Smooth muscle cell (in vitro differentiated cells): ENCODE measurements at regions not wholly inside any gene's neighbourhood (a gene's known extent, or its start where the extent isn't known, plus 50 kb on each side); places are given as distances from the start of the nearest gene placed in this dataset.

ENCODE experiments used
- DNase-seq: peaks from one replicate; lab custom pipeline; 2025; ENCODE audit not compliant: unreplicated experiment; lab: John Stamatoyannopoulos, UW
- H2AFZ ChIP-seq: fragments of 200-600 bp; sonication (generic); 2 replicates; pipeline ENCODE4 v1.6.0; 2016; ENCODE audit warnings: antibody characterized with exemption, low read depth, mild to moderate bottlenecking
- H3F3A ChIP-seq: fragments of 200-600 bp; sonication (generic); 2 replicates; pipeline ENCODE4 v1.6.0; 2017; ENCODE audit warnings: antibody characterized with exemption, low read depth
- H3K27ac ChIP-seq: fragments of 200-600 bp; sonication (generic); 2 replicates; pipeline ENCODE4 v1.5.1; 2016; ENCODE audit warnings: low read depth, mild to moderate bottlenecking
- H3K27me3 ChIP-seq: fragments of 200-600 bp; sonication (generic); 2 replicates; pipeline ENCODE4 v1.6.1; 2016; ENCODE audit warnings: low read depth, mild to moderate bottlenecking
- H3K36me3 ChIP-seq: fragments of 200-600 bp; sonication (generic); 2 replicates; pipeline ENCODE4 v1.5.1; 2016; ENCODE audit warnings: low read depth
- H3K4me1 ChIP-seq: fragments of 200-600 bp; sonication (generic); 2 replicates; pipeline ENCODE4 v1.5.1; 2016; ENCODE audit warnings: low read depth
- H3K4me2 ChIP-seq: fragments of 200-600 bp; sonication (generic); 2 replicates; pipeline ENCODE4 v1.6.0; 2016; ENCODE audit warnings: mild to moderate bottlenecking
- H3K4me3 ChIP-seq: fragments of 200-600 bp; sonication (generic); 2 replicates; pipeline ENCODE4 v1.5.1; 2016; ENCODE audit warnings: mild to moderate bottlenecking
- H3K79me2 ChIP-seq: fragments of 200-600 bp; sonication (generic); 2 replicates; pipeline ENCODE4 v1.6.0; 2016; ENCODE audit warnings: low read depth, mild to moderate bottlenecking
- H3K9ac ChIP-seq: fragments of 200-600 bp; sonication (generic); 2 replicates; pipeline ENCODE4 v1.6.0; 2016; ENCODE audit warnings: low read depth
- H3K9me3 ChIP-seq: fragments of 200-600 bp; sonication (generic); replicated peaks from 2 replicates; pipeline ENCODE4 v1.5.1; 2016; ENCODE audit warnings: low read depth
- H4K20me1 ChIP-seq: fragments of 200-600 bp; sonication (generic); 2 replicates; pipeline ENCODE4 v1.6.0; 2016; ENCODE audit warnings: low read depth
- CTCF ChIP-seq: fragments of 200-600 bp; sonication (generic); IDR thresholded peaks from 2 replicates; pipeline ENCODE4 v1.5.1; 2017; ENCODE audit warnings: borderline replicate concordance, mild to moderate bottlenecking, antibody characterized with exemption; ENCODE audit not compliant: insufficient read depth, poor library complexity, severe bottlenecking
- whole genome bisulfite sequencing: methylation state at CpG from one replicate; pipeline ENCODE4 v1.1.7; 2016; ENCODE audit warnings: low lambda C conversion rate; 5-methylcytosine and 5-hydroxymethylcytosine counted together

- 44% methylated on average over 12 of the region's 12 CpGs for WGBS
- Histone ChIP-seq H3K27me3 (no peaks in the 10 kb centered on the region), H2AFZ (peak overlapping the region; percentile 6), H3K4me3 (no peak overlapping the region), H3K9me3 (no peaks in the 10 kb centered on the region), H3K27ac (peak overlapping the region; percentile 87), H3K36me3 (no peaks in the 10 kb centered on the region), H3K9ac (peak overlapping the region; percentile 4), H3F3A (peaks cover 9% of the 10 kb centered on the region), H3K4me1 (peaks cover 11% of the 10 kb centered on the region), H4K20me1 (no peaks in the 10 kb centered on the region), H3K79me2 (no peaks in the 10 kb centered on the region), H3K4me2 (peak overlapping the region; percentile 42)
- no peak for TF ChIP-seq CTCF
- peak; percentile 21 for DNase-seq
Measured at GRCh38 chr5:82347201-82347865, 69.2 kb upstream of the RPS23 start.

GRCh38 chr5:82346399-82347165, 68.4 kb upstream of the RPS23 start:
- H3K9ac ChIP-seq, result peak overlapping the region; percentile 40
- peaks cover 8% of the 10 kb centered on the region for H3K4me1 ChIP-seq
- no peaks in the 10 kb centered on the region for H3K27me3 ChIP-seq
- TF ChIP-seq CTCF, result no peak
- WGBS, result 90% methylated on average over 10 of the region's 10 CpGs
- DNase-seq, result no peak
- H3K4me3 ChIP-seq, result no peak overlapping the region
- H3F3A ChIP-seq, result peaks cover 5% of the 10 kb centered on the region
- H3K9me3 ChIP-seq, result no peaks in the 10 kb centered on the region
- H3K36me3 ChIP-seq, result no peaks in the 10 kb centered on the region
- peak overlapping the region; percentile 30 for H3K4me2 ChIP-seq
- no peaks in the 10 kb centered on the region for H4K20me1 ChIP-seq
- H3K79me2 ChIP-seq, result no peaks in the 10 kb centered on the region
- H3K27ac ChIP-seq, result peak overlapping the region; percentile 87
- H2AFZ ChIP-seq, result peak overlapping the region; percentile 6

GRCh38 chr5:82345108-82345507, 67.0 kb upstream of the RPS23 start:
- Histone ChIP-seq H2AFZ (no peak overlapping the region), H3K9ac (no peak overlapping the region), H3K4me2 (no peak overlapping the region), H3K4me1 (peaks cover 8% of the 10 kb centered on the region), H3K79me2 (no peaks in the 10 kb centered on the region), H4K20me1 (no peaks in the 10 kb centered on the region), H3K27ac (no peak overlapping the region), H3K4me3 (no peak overlapping the region), H3K36me3 (no peaks in the 10 kb centered on the region), H3K27me3 (no peaks in the 10 kb centered on the region), H3F3A (peaks cover 5% of the 10 kb centered on the region), H3K9me3 (no peaks in the 10 kb centered on the region)
- no peak for DNase-seq
- TF ChIP-seq CTCF, result no peak
- WGBS, result 85% methylated on average over 3 of the region's 3 CpGs
